Kidney (tissue), 13 donors: ENCODE measurements at regions not wholly inside any gene's neighbourhood (a gene's known extent, or its start where the extent isn't known, plus 50 kb on each side); places are given as distances from the start of the nearest gene placed in this dataset.

Source experiments
- DNase-seq, 5 donors: peaks; one replicate each; pipeline ENCODE4 v3.0.0-alpha.2; 2013 to 2020
- FAIRE-seq: peaks from 2 replicates; lab custom pipeline; 2012; peaks lifted over from hg19 to GRCh38; lab: Jason Lieb, UNC
- H3K27ac ChIP-seq, 2 donors: one replicate each; pipeline ENCODE4 v1.7.0; 2013; ENCODE audit warnings: low read depth in 2 of 2, low read length in 2 of 2, inconsistent platforms in 1 of 2
- H3K27me3 ChIP-seq: one replicate; pipeline ENCODE4 v1.7.1; 2013; ENCODE audit warnings: low read length, inconsistent platforms; ENCODE audit not compliant: control insufficient read depth, insufficient read depth
- H3K36me3 ChIP-seq, 3 donors: one replicate each; pipeline versions ENCODE4 v1.7.0 to v1.7.1; 2013; ENCODE audit warnings: low read length in 3 of 3, control low read depth in 1 of 3, inconsistent platforms in 1 of 3; ENCODE audit not compliant: insufficient read depth in 3 of 3, control insufficient read depth in 2 of 3
- H3K4me1 ChIP-seq, 3 donors: one replicate each; pipeline versions ENCODE4 v1.7.0 to v1.7.1; 2013; ENCODE audit warnings: low read length in 3 of 3, inconsistent platforms in 1 of 3, low read depth in 1 of 3; ENCODE audit not compliant: control insufficient read depth in 2 of 3, insufficient read depth in 2 of 3
- H3K4me3 ChIP-seq, 3 donors: one replicate each; pipeline versions ENCODE4 v1.7.0 to v1.8.1; 2013; ENCODE audit warnings: low read length in 3 of 3, control low read depth in 1 of 3, inconsistent platforms in 1 of 3
- H3K9ac ChIP-seq, 3 donors: one replicate each; pipeline versions ENCODE4 v1.7.0 to v1.7.1; 2013; ENCODE audit warnings: low read length in 3 of 3, control low read depth in 1 of 3, inconsistent platforms in 1 of 3
- H3K9me3 ChIP-seq, 3 donors: one replicate each; pipeline versions ENCODE4 v1.7.0 to v1.7.1; 2013; ENCODE audit warnings: low read length in 3 of 3, control low read depth in 1 of 3, inconsistent platforms in 1 of 3; ENCODE audit not compliant: control insufficient read depth in 2 of 3, insufficient read depth in 1 of 3
- intact Hi-C: fragments of 100-400 bp; cut with DNase I; formaldehyde crosslinking; loops from one replicate; pipeline ENCODE4 v1.11.1; 2022
- TF ChIP-seq, protein P1 (sequence below): IDR thresholded peaks from 3 replicates; pipeline ENCODE4 v1.5.1; 2012; ENCODE audit warnings: mild to moderate bottlenecking, moderate library complexity, borderline replicate concordance; ENCODE audit not compliant: insufficient read depth; ENCODE audit errors: extremely low read depth
- donor health status: control.
- donor health status: control.
- donor health status: control.
- donor health status: control.
- donor health status: control.
- donor health status: DM: yes; HTN: yes; CAD: no.
- donor health status: Normal renal cell carcinoma (clear cell type).

DNA sequence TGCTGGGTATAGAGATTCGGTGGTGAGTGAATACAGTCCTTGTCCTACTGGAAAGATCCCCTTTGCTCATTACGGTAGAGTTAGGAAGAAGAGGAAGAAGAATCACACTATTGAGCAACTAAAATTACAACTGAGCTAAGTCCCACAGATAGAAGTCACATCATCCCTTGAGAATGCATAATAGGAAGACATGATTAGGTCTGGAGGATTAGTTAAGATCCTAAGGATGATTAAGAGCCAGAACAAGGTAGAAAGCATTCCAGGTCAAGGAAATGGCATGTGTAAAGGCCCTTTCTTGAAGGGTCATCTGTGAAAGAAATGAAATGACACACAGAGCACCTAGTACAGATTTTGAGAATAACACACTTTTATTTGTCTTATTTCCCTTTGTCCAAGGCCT is 503.5 kb downstream of the HAPSTR1 start:
- H3K27me3 ChIP-seq = no peaks in the 10 kb centered on the region
- no peak overlapping the region for H3K27ac ChIP-seq
- TF ChIP-seq, protein P1, sequence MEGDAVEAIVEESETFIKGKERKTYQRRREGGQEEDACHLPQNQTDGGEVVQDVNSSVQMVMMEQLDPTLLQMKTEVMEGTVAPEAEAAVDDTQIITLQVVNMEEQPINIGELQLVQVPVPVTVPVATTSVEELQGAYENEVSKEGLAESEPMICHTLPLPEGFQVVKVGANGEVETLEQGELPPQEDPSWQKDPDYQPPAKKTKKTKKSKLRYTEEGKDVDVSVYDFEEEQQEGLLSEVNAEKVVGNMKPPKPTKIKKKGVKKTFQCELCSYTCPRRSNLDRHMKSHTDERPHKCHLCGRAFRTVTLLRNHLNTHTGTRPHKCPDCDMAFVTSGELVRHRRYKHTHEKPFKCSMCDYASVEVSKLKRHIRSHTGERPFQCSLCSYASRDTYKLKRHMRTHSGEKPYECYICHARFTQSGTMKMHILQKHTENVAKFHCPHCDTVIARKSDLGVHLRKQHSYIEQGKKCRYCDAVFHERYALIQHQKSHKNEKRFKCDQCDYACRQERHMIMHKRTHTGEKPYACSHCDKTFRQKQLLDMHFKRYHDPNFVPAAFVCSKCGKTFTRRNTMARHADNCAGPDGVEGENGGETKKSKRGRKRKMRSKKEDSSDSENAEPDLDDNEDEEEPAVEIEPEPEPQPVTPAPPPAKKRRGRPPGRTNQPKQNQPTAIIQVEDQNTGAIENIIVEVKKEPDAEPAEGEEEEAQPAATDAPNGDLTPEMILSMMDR = no peak
- no peaks in the 10 kb centered on the region for H3K36me3 ChIP-seq
- intact Hi-C loops = no loop called here
- no peaks in the 10 kb centered on the region for H3K4me1 ChIP-seq
- H3K4me3 ChIP-seq = no peak overlapping the region
- no peak for FAIRE-seq
- H3K9ac ChIP-seq = no peak overlapping the region
- no peak for DNase-seq
- H3K9me3 ChIP-seq = no peaks in the 10 kb centered on the region

DNA sequence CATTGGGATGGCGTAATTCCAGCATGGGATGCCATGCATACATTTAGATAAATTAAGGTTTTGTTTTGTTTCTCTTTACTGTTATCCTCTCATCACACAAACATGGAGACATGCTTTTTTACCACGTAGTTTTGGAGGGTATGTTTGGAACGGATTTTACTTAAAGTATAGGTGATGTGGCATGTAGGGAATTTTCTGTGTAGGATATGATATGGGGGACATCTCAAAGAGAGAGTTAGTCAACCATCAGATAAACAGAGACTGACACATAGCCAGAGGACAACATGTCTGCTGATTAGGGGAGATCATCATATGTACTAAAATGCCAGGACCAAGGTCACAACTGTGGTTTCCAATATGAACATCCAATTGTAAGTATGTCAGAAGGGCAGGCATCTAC is 503.9 kb downstream of the HAPSTR1 start:
- H3K36me3 ChIP-seq = no peaks in the 10 kb centered on the region
- no peak for DNase-seq
- intact Hi-C loops = no loop called here
- FAIRE-seq = no peak
- no peak overlapping the region for H3K9ac ChIP-seq
- no peak overlapping the region for H3K4me3 ChIP-seq
- TF ChIP-seq, protein P1 = no peak
- H3K27me3 ChIP-seq = no peaks in the 10 kb centered on the region
- no peaks in the 10 kb centered on the region for H3K4me1 ChIP-seq
- H3K27ac ChIP-seq = no peak overlapping the region
- H3K9me3 ChIP-seq = no peaks in the 10 kb centered on the region

DNA sequence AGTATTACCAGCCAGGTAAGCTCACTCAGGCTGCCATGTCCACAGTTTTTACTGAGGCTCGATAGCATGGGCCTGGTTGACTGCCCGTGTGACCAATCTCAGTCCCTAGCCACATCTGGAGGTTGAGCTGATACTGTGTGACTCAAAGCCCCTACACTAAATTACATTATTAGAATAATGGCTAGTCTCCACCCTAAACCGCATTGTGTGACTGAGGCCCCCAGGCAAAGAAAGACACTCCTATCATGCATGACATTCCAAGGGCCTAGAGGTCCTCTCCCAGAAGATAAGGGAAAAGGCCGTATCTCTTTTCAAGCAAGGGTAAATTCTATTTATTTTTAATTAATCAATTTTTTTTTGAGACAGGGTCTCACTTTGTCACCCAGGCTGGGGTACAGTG is 505.3 kb downstream of the HAPSTR1 start:
- Histone ChIP-seq H3K27me3 (no peaks in the 10 kb centered on the region), H3K4me1 (no peaks in the 10 kb centered on the region), H3K36me3 (no peaks in the 10 kb centered on the region), H3K27ac (no peak overlapping the region), H3K9ac (no peak overlapping the region), H3K4me3 (no peak overlapping the region), H3K9me3 (no peaks in the 10 kb centered on the region)
- no peak for FAIRE-seq
- DNase-seq = no peak
- intact Hi-C loops = no loop called here
- TF ChIP-seq, protein P1 = no peak

DNA sequence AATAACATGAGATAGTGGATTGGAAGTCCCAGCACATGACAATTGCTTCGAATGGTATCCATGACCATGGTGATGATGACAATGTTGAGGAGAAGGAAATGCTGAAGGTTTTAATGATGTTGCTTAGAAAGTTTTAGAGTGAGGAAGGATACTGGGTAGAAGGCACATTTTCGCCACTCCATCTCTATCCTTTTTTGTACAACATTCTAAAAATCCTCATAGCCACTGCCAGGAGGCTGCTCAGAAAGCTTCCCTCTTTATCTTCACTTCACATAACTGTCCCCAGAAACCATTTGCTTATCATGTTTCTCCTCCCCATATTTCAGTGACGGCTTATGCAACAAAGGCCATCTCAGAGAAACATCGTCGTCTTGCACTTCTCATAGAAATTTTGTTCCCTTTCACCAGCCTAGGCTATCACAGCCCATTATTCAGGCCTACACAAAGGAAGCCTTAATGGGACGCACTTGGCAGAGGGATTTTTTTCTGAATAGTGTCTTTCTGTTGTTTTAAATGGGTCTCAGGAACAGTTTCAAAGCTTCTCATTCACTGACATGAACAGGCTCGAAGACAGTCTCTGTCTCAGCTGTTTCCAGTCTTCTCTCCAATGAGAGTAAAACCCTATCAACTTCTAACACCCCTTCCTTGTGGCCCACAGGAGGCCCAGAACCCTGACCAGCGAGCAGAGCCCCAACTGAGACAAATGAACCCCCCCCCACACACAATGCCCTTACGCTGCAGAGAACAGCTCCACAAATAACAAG is 506.7 kb downstream of the HAPSTR1 start:
- intact Hi-C loops = no loop called here
- Histone ChIP-seq H3K27me3 (no peaks in the 10 kb centered on the region), H3K9ac (no peak overlapping the region), H3K9me3 (no peaks in the 10 kb centered on the region), H3K36me3 (no peaks in the 10 kb centered on the region), H3K4me3 (no peak overlapping the region), H3K27ac (no peak overlapping the region), H3K4me1 (no peaks in the 10 kb centered on the region)
- TF ChIP-seq, protein P1 = no peak
- FAIRE-seq (no peak), DNase-seq (no peak)
